ENCODE measurements at regions not wholly inside any gene's neighbourhood (a gene's known extent, or its start where the extent isn't known, plus 50 kb on each side); places are given as distances from the start of the nearest gene placed in this dataset.
"Not testable (repeated sequence)": the region's sequence is repeated elsewhere in the genome, so short reads cannot be mapped to it uniquely, and the experiment has no call there.

GRCh38 chr1:228546541-228547463 is 59.6 kb downstream of the RNF187 start:
- no peak for DNase-seq (ENCODE audit: extremely low read depth in 1 of 11, low read depth in 9 of 11, low spot score in 4 of 11)

- DNase-seq (ENCODE audit: extremely low read depth in 1 of 11, low read depth in 9 of 11, low spot score in 4 of 11), result no peak
Observed at GRCh38 chr1:228547464-228547792, 60.2 kb downstream of the RNF187 start.

GRCh38 chr1:228548788-228549187 is 61.6 kb downstream of the RNF187 start:
- DNase-seq (ENCODE audit: extremely low read depth in 1 of 11, low read depth in 9 of 11, low spot score in 4 of 11), result no peak

- DNase-seq (ENCODE audit: extremely low read depth in 1 of 11, low read depth in 9 of 11, low spot score in 4 of 11), result no peak
Observed at GRCh38 chr1:228552596-228553176, 65.5 kb downstream of the RNF187 start.

GRCh38 chr1:228554107-228554506 is 66.9 kb downstream of the RNF187 start:
- no peak for DNase-seq (ENCODE audit: extremely low read depth in 1 of 11, low read depth in 9 of 11, low spot score in 4 of 11)

GRCh38 chr1:228555074-228555994 is 68.2 kb downstream of the RNF187 start:
- peak in 3 of 11 donors; percentile 1 to 7 (median 1) for DNase-seq (ENCODE audit: extremely low read depth in 1 of 11, low read depth in 9 of 11, low spot score in 4 of 11)

DNA sequence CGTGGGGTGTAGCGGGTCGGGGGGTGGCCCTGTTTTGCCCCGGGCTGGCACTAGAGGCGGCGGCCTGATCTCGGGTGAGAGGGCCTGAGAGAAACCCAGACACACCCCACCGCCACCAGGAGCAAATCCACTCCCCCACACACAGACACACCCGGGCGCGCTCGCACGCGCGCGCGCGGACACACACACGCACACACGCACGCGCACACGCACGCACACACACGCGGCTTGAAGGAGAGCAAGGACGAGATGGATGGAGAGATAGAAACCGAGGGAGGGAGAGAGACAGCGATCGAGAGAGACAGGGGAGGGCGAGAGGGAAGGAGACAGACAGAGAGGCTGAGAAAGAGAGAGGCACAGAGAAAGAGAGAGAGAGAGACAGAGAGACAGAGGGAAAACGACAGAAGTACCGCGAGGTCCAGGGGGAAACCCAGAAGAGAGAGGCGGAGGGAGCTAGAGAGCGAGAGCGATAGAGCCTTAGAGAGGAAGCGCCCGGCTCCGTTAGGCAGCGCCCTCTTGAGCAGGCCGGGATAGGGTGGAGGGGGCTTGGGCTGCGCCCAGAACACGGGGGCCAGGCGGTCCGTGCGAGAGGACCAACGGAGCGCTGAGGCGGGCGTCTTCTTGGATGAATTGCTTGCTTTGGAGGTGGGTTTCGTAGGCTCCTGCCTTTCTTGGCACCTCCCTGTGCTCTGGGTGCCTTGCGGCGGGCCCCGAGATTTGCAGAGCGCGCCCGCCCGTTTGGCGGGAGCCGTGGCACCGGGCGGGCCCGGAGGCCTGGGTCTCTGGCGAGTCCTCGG is 69.7 kb downstream of the RNF187 start:
- not testable (repeated sequence) for DNase-seq (ENCODE audit: extremely low read depth in 1 of 11, low read depth in 9 of 11, low spot score in 4 of 11)

All from renal cortex interstitium (tissue), 11 donors.